Tibial artery (tissue), 4 donors: ENCODE measurements at regions not wholly inside any gene's neighbourhood (a gene's known extent, or its start where the extent isn't known, plus 50 kb on each side); places are given as distances from the start of the nearest gene placed in this dataset.

Experiments
- DNase-seq, 2 donors: peaks; one replicate each; pipeline ENCODE4 v3.0.0-alpha.2; 2019
- H3K27ac ChIP-seq, 2 donors: fragments of 200-600 bp; sonication (generic) in 1 of 2; 1 replicate in 1 of 2; 2 replicates in 1 of 2; pipeline ENCODE4 v1.5.1; 2018 to 2019; ENCODE audit warnings: mild to moderate bottlenecking in 1 of 2
- H3K27me3 ChIP-seq, 2 donors: fragments of 200-600 bp; sonication (generic) in 1 of 2; one replicate each; pipeline versions ENCODE4 v1.5.1 to v1.6.0; 2016 to 2019
- H3K36me3 ChIP-seq, 3 donors: fragments of 200-600 bp; sonication (generic) in 2 of 3; one replicate each; pipeline ENCODE4 v1.5.1; 2016 to 2019; ENCODE audit warnings: mild to moderate bottlenecking in 2 of 3
- H3K4me1 ChIP-seq, 4 donors: fragments of 200-600 bp; sonication (generic) in 2 of 4; 1 replicate in 3 of 4; 2 replicates in 1 of 4; pipeline ENCODE4 v1.5.1; 2016 to 2019
- H3K4me3 ChIP-seq, 2 donors: fragments of 200-600 bp; sonication (generic) in 1 of 2; 1 replicate in 1 of 2; 2 replicates in 1 of 2; pipeline ENCODE4 v1.5.1; 2018 to 2019; ENCODE audit warnings: mild to moderate bottlenecking in 2 of 2
- H3K9me3 ChIP-seq, 3 donors: fragments of 200-600 bp; sonication (generic) in 1 of 3; one replicate each; pipeline ENCODE4 v1.5.1; 2016 to 2019
- CTCF ChIP-seq, 2 experiments: fragments of 200-600 bp in 1 of 2; fragments of 450-650 bp in 1 of 2; IDR thresholded peaks; one replicate each; pipeline ENCODE4 v1.5.1; 2017 to 2019; ENCODE audit warnings: antibody characterized with exemption in 2 of 2, mild to moderate bottlenecking in 1 of 2, moderate library complexity in 1 of 2
- intact Hi-C: fragments of 100-400 bp; cut with DNase I; formaldehyde crosslinking; loops from one replicate; pipeline ENCODE4 v1.15.0; 2023; ENCODE audit warnings: low total_unique reads

- Histone ChIP-seq H3K36me3 (no peaks in the 10 kb centered on the region), H3K27ac (no peak overlapping the region), H3K4me3 (no peak overlapping the region), H3K9me3 (no peaks in the 10 kb centered on the region), H3K27me3 (no peaks in the 10 kb centered on the region), H3K4me1 (peaks cover 0 to 20% (median 11%) of the 10 kb centered on the region in 4 donors)
- DNase-seq: no peak
- TF ChIP-seq CTCF (IDR thresholded peaks at IDR 0.05): no peak
- intact Hi-C loops: no loop called here
Observed at GRCh38 chr6:4658486-4658885, 117.7 kb upstream of the CDYL start.

GRCh38 chr6:4656106-4656505 lies 120.1 kb upstream of the CDYL start:
- H3K27ac ChIP-seq: no peak overlapping the region
- H3K4me1 ChIP-seq: peaks cover 0 to 12% (median 9%) of the 10 kb centered on the region in 4 donors
- intact Hi-C loops: no loop called here
- TF ChIP-seq CTCF (IDR thresholded peaks at IDR 0.05): no peak
- no peaks in the 10 kb centered on the region for H3K27me3 ChIP-seq
- no peak for DNase-seq
- peaks cover 0 to 4% (median 0%) of the 10 kb centered on the region in 3 donors for H3K9me3 ChIP-seq
- H3K36me3 ChIP-seq: no peaks in the 10 kb centered on the region
- no peak overlapping the region for H3K4me3 ChIP-seq

- H3K27me3 ChIP-seq: no peaks in the 10 kb centered on the region
- intact Hi-C loops: no loop called here
- no peaks in the 10 kb centered on the region for H3K36me3 ChIP-seq
- H3K9me3 ChIP-seq: peaks cover 0 to 4% (median 0%) of the 10 kb centered on the region in 3 donors
- H3K4me3 ChIP-seq: no peak overlapping the region
- peaks cover 0 to 6% (median 4%) of the 10 kb centered on the region in 4 donors for H3K4me1 ChIP-seq
- no peak for TF ChIP-seq CTCF (IDR thresholded peaks at IDR 0.05)
- DNase-seq: no peak
- no peak overlapping the region for H3K27ac ChIP-seq
Observed at GRCh38 chr6:4655196-4656025, 120.8 kb upstream of the CDYL start.

GRCh38 chr6:4653141-4653540 lies 123.1 kb upstream of the CDYL start:
- TF ChIP-seq CTCF (IDR thresholded peaks at IDR 0.05): no peak
- H3K27ac ChIP-seq: no peak overlapping the region
- H3K36me3 ChIP-seq: no peaks in the 10 kb centered on the region
- no peaks in the 10 kb centered on the region for H3K27me3 ChIP-seq
- no peak for DNase-seq
- H3K4me1 ChIP-seq: no peaks in the 10 kb centered on the region
- H3K9me3 ChIP-seq: peaks cover 0 to 4% (median 0%) of the 10 kb centered on the region in 3 donors
- no peak overlapping the region for H3K4me3 ChIP-seq
- intact Hi-C loops: loop anchor here (5.0 kb wide), 1 partner anchor 349 kb away; the partner anchor contains the start of gene RPP40

GRCh38 chr6:4651831-4652467 lies 124.3 kb upstream of the CDYL start:
- Histone ChIP-seq H3K9me3 (peaks cover 0 to 4% (median 0%) of the 10 kb centered on the region in 3 donors), H3K4me3 (no peak overlapping the region), H3K36me3 (no peaks in the 10 kb centered on the region), H3K27ac (no peak overlapping the region), H3K27me3 (no peaks in the 10 kb centered on the region), H3K4me1 (peaks cover 0 to 5% (median 0%) of the 10 kb centered on the region in 4 donors)
- intact Hi-C loops: loop anchor here (5.0 kb wide), 1 partner anchor 350 kb away; the partner anchor contains the start of gene RPP40
- no peak for DNase-seq
- TF ChIP-seq CTCF (IDR thresholded peaks at IDR 0.05): no peak
